ENCODE measurements at regions not wholly inside any gene's neighbourhood (a gene's known extent, or its start where the extent isn't known, plus 50 kb on each side); places are given as distances from the start of the nearest gene placed in this dataset.

- TF ChIP-seq SKIL (IDR thresholded peaks at IDR 0.05; ENCODE audit: low read depth, poor library complexity, severe bottlenecking) (peak; percentile 97), SRF (IDR thresholded peaks at IDR 0.05; ENCODE audit: low read depth in 2 of 2, low read length in 2 of 2) (peak in 1 of 2 experiments; percentile 46; a peak in 1 of 4 replicates), SREBF1 (IDR thresholded peaks at IDR 0.05; ENCODE audit: low read length) (no peak), ELK1 (IDR thresholded peaks at IDR 0.05; ENCODE audit: low read depth, low read length) (no peak), TARDBP (IDR thresholded peaks at IDR 0.05; ENCODE audit: borderline replicate concordance) (0 out of 2 replicates have a peak, but pooled peaks have one; percentile 27), MEF2A (IDR thresholded peaks at IDR 0.05; ENCODE audit: insufficient read depth, low read depth, low read length) (peak; percentile 75; the same call in 1 of the 2 replicates), ATF7 (IDR thresholded peaks at IDR 0.05; ENCODE audit: low read depth) (peak; percentile 91), SPI1 (IDR thresholded peaks at IDR 0.05; ENCODE audit: borderline replicate concordance, insufficient read depth, low read depth, low read length) (no peak; the same call in 1 of the 2 replicates), NR2C2 (IDR thresholded peaks at IDR 0.05; ENCODE audit: borderline replicate concordance, control insufficient read depth, insufficient read length, low read depth) (no peak), CBX3 (IDR thresholded peaks at IDR 0.05; ENCODE audit: borderline replicate concordance, low read depth) (no peak), USF1 (IDR thresholded peaks at IDR 0.05; ENCODE audit: borderline replicate concordance, extremely low read length, insufficient read depth, low read depth, low read length) (no peak), RAD51 (IDR thresholded peaks at IDR 0.05) (no peak), BMI1 (IDR thresholded peaks at IDR 0.05; ENCODE audit: borderline replicate concordance) (no peak), BHLHE40 (IDR thresholded peaks at IDR 0.05; ENCODE audit: borderline replicate concordance in 1 of 2, low read depth in 2 of 2, low read length in 1 of 2) (peak; percentile 52 to 62; a peak in 2 of 4 replicates), ESRRA (IDR thresholded peaks at IDR 0.05; ENCODE audit: low read length) (no peak), HSF1 (IDR thresholded peaks at IDR 0.05; ENCODE audit: low read depth, low read length) (0 out of 2 replicates have a peak, but pooled peaks have one; percentile 5), IRF5 (IDR thresholded peaks at IDR 0.05; ENCODE audit: borderline replicate concordance) (no peak), NKRF (conservative IDR thresholded peaks at IDR 0.05) (no peak)
Measured at GRCh38 chr12:124713436-124714082, 146.1 kb upstream of the NCOR2 start (continued).
